ENCODE measurements at regions not wholly inside any gene's neighbourhood (a gene's known extent, or its start where the extent isn't known, plus 50 kb on each side); places are given as distances from the start of the nearest gene placed in this dataset.
"Not testable (repeated sequence)": the region's sequence is repeated elsewhere in the genome, so short reads cannot be mapped to it uniquely, and the experiment has no call there.

GRCh38 chr7:32645255-32645654 is 150.0 kb downstream of the AVL9 start:
- DNase-seq: not testable (repeated sequence)

GRCh38 chr7:32643194-32643593 is 147.9 kb downstream of the AVL9 start:
- no peak for DNase-seq

GRCh38 chr7:32639122-32639521 is 143.8 kb downstream of the AVL9 start:
- DNase-seq: no peak

- not testable (repeated sequence) for DNase-seq
Observed at GRCh38 chr7:32638479-32639121, 143.3 kb downstream of the AVL9 start.
